ENCODE measurements at regions not wholly inside any gene's neighbourhood (a gene's known extent, or its start where the extent isn't known, plus 50 kb on each side); places are given as distances from the start of the nearest gene placed in this dataset.

GRCh38 chr5:102624405-102624804 is 125.6 kb upstream of the SLCO6A1 start:
- H3K4me1 ChIP-seq (replicated peaks in 1 of 4; ENCODE audit: control insufficient read depth in 3 of 4, insufficient read depth in 4 of 4, low read length in 3 of 4): no peaks in the 10 kb centered on the region
- H2BK5ac ChIP-seq (ENCODE audit: low read depth, low read length): no peak overlapping the region
- DNase-seq (ENCODE audit: low read depth in 1 of 2, low spot score in 2 of 2): no peak
- no peak overlapping the region for H4K8ac ChIP-seq (ENCODE audit: extremely low read depth, insufficient read depth, low read length)
- no peak overlapping the region for H3K14ac ChIP-seq (ENCODE audit: insufficient read length)
- ChIA-PET POLR2A (ENCODE audit: partially characterized antibody) (no interaction called here), CTCF (ENCODE audit: partially characterized antibody) (no interaction called here)
- no peak overlapping the region for H3K4ac ChIP-seq (replicated peaks; ENCODE audit: insufficient read length, low read depth, low read length)
- no peak overlapping the region for H4K5ac ChIP-seq (ENCODE audit: insufficient read length, low read depth, low read length)
- peaks cover 0 to 2% (median 0%) of the 10 kb centered on the region in 4 experiments; a peak in 1 of 7 replicates for H3K27me3 ChIP-seq (replicated peaks in 1 of 4; ENCODE audit: control insufficient read depth in 3 of 4, extremely low read depth in 1 of 4, insufficient read depth in 3 of 4, low read length in 3 of 4)
- H4K91ac ChIP-seq (replicated peaks; ENCODE audit: insufficient read length, low read length): no peak overlapping the region
- H3K79me2 ChIP-seq (ENCODE audit: control insufficient read depth in 1 of 2, insufficient read depth in 2 of 2, low read length in 2 of 2): no peaks in the 10 kb centered on the region
- H2BK15ac ChIP-seq (ENCODE audit: low read length): no peak overlapping the region
- H2BK12ac ChIP-seq (ENCODE audit: low read depth, low read length): no peak overlapping the region
- no peak overlapping the region for H3K18ac ChIP-seq (ENCODE audit: extremely low read depth, low read length)
- no peak overlapping the region for H3K4me3 ChIP-seq (ENCODE audit: extremely low read depth in 1 of 4, insufficient read depth in 2 of 4, low read depth in 3 of 4, low read length in 4 of 4)
- no peak overlapping the region for H3K23ac ChIP-seq (ENCODE audit: insufficient read length)
- no peaks in the 10 kb centered on the region for H3K23me2 ChIP-seq (ENCODE audit: low read depth, low read length)
- no peak for FAIRE-seq
- 80% methylated on average over 6 of the region's 6 CpGs; no CpG with 5 or more reads in 1 of the 2 experiments for WGBS, 2 experiments (ENCODE audit: extremely low coverage in 1 of 2, insufficient coverage in 1 of 2, insufficient read length in 1 of 2, insufficient replicate concordance in 2 of 2, low coverage in 1 of 2, low lambda C conversion rate in 2 of 2, missing lambda C conversion rate in 1 of 2)
- H3K36me3 ChIP-seq (ENCODE audit: control insufficient read depth in 2 of 4, insufficient read depth in 4 of 4, low read length in 3 of 4): no peaks in the 10 kb centered on the region
- no peak overlapping the region for H3K9ac ChIP-seq (replicated peaks in 1 of 4; ENCODE audit: extremely low read depth in 1 of 4, low read depth in 3 of 4, low read length in 3 of 4)
- no peak overlapping the region for H3K56ac ChIP-seq (replicated peaks; ENCODE audit: insufficient read length, low read depth, low read length)
- no peak overlapping the region for H2BK120ac ChIP-seq (replicated peaks; ENCODE audit: low read depth, low read length)
- no peak overlapping the region; the same call in 1 of the 2 replicates for H2BK20ac ChIP-seq (ENCODE audit: low read length)
- H2AK5ac ChIP-seq (ENCODE audit: low read depth, low read length): no peak overlapping the region
- H4K20me1 ChIP-seq (replicated peaks in 1 of 2; ENCODE audit: control insufficient read depth in 1 of 2, insufficient read depth in 2 of 2, low read length in 2 of 2): no peaks in the 10 kb centered on the region
- no peak overlapping the region for H3K27ac ChIP-seq (ENCODE audit: low read depth, low read length)
- H3K79me1 ChIP-seq (ENCODE audit: low read depth, low read length): no peaks in the 10 kb centered on the region
- TF ChIP-seq TAF7 (optimal IDR thresholded peaks at IDR 0.05; ENCODE audit: borderline replicate concordance, low read depth, low read length): no peak
- no peak for TF ChIP-seq USF2 (IDR thresholded peaks at IDR 0.05; ENCODE audit: low read length)
- TF ChIP-seq CBX5 (IDR thresholded peaks at IDR 0.05; ENCODE audit: low read depth, low read length): no peak
- TF ChIP-seq CREB1 (IDR thresholded peaks at IDR 0.05): no peak
- no peak overlapping the region for H3K4me2 ChIP-seq (ENCODE audit: insufficient read depth in 1 of 2, low read depth in 2 of 2, low read length in 2 of 2)
- no peak overlapping the region for H2AFZ ChIP-seq (ENCODE audit: low read length)
- no peaks in the 10 kb centered on the region for H3K9me3 ChIP-seq (ENCODE audit: insufficient read depth in 2 of 2, low read depth in 1 of 2, low read length in 1 of 2)
